ENCODE measurements at regions not wholly inside any gene's neighbourhood (a gene's known extent, or its start where the extent isn't known, plus 50 kb on each side); places are given as distances from the start of the nearest gene placed in this dataset.
"Not testable (repeated sequence)": the region's sequence is repeated elsewhere in the genome, so short reads cannot be mapped to it uniquely, and the experiment has no call there.

DNA sequence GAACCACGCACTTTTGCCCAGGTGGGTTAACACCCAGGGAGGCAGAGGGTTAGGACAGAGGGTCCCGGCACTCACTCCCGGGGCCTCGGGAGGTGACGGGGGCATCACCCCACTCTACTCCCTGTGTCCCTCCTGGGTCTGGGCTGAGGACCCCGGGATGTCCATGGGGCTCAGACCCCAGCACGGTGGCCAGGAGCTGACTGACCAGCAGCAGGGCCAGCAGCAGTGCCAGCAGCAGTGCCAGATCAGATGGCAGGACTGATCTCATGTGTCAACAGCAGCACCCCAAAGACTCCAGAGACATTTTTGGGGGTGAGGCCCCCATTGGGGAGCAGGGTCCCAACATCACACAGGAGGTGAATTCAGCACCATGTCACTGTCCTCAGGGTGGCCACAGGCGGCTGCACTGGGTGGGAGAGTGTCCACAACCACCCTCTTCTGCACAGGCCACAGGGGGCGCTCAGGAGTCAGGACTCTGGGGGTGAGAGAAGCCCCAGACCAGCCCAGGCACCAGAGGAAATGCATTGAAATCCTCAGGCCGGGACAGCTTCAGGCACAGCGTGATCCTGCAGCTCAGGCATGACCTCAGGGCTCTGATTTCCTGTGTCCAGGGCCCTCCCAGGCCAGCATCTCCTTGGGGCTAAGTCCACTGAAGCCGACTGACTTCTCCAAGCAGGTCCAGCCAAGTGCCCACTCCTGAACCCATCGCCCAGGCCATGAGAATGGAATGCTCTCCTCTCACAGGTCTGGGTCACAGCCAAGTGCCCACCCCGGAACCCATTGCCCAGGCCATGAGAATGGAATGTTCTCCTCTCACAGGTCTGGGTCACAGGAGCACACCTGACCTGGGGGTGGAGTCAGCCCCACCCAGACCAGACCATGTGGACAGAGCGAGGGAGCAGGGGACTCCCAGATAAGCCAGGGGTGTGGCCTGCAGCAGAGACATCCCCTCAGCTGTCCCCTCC lies 87.2 kb upstream of the SFSWAP start:
- DNase-seq: not testable (repeated sequence)

GRCh38 chr12:131624369-131624739 lies 86.5 kb upstream of the SFSWAP start:
- DNase-seq: not testable (repeated sequence)

DNA sequence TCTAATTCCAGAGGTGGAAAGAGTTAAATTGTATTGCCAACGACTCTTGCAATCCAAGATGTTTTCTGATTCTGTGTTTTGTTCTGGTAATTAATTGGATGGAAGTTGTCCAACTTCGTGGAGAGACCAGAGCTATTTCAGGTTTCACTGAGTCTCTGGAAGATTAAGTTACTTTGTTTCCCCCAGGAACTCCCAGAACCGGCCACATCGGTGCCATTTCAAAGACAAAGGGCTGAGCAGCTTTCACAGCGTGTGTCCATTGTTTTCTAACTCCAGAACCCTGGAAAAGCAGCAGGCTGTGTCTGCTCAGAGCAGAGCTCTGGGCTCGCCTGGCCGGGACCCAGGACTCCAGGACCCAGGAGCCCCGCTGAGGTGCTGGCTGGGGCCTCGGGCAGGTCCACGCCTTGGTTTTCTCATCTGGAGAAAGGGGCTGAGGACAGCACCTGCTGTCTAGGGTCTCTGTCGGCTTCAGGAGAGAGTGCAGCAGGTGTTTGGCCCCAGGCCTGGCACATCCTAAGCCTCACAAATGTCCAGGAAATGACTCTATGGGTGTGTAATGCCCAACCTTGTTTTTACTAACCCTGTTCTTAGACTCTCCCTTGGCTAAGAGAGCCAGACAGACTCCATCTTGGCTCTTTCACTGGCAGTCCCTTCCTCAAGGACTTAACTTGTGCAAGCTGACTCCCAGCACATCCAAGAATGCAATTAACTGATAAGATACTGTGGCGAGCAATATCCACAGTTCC lies 86.0 kb upstream of the SFSWAP start:
- not testable (repeated sequence) for DNase-seq

- DNase-seq: not testable (repeated sequence)
Observed at GRCh38 chr12:131625966-131626722, 84.7 kb upstream of the SFSWAP start.

DNA sequence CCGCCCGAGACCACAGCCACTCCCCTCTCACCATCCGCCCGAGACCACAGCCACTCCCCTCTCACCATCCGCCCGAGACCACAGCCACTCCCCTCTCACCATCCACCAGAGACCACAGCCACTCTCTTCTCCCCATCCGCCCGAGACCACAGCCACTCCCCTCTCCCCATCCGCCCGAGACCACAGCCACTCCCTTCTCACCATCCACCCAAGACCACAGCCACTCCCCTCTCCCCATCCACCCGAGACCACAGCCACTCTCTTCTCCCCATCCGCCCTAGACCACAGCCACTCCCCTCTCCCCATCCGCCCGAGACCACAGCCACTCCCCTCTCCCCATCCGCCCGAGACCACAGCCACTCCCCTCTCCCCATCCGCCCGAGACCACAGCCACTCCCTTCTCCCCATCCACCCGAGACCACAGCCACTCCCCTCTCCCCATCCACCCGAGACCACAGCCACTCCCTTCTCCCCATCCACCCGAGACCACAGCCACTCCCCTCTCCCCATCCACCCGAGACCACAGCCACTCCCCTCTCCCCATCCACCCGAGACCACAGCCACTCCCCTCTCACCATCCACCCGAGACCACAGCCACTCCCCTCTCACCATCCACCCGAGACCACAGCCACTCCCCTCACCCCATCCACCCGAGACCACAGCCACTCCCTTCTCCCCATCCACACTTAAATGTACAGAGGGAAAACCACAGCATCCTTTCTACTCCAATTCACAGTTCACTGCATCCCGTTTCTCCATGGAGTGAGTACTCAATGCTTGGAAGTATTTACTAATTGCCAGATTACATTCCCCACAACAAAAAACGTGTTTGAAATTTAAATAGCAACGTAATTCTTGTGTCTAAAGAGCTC lies 83.5 kb upstream of the SFSWAP start:
- not testable (repeated sequence) for DNase-seq

DNA sequence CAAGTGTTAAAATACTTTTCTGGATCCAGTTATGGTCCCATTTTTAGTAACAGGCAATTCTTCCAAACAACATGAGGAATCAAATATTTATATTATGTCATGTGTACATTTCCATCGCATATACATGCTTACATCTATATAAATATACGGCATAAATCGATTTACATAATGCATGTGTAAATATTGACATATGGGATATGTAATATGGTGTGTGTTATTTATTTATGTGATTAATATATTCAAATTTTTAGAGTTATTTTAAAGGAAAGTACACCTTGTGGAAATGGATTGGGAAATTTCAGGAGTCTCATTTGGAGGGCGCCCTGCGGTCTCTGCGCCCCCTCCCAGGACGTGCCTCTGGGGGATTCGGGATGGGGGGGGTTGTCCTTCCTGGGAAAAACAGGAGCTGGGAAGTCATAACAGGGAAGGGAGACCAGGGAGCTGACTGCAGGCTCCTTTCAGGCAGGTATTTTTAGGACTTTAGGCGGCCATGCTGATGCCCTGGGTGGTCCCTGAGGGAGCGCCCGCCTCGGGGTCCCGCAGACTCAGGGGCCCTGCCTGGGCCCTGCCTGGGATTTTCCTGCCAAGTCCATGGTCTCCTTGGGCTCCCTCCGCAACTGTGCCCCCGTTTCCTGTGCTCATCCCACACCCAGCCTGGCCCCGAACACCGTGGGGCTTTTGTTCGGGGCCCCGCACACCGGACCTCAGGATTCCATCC lies 82.7 kb upstream of the SFSWAP start:
- DNase-seq: no peak

DNA sequence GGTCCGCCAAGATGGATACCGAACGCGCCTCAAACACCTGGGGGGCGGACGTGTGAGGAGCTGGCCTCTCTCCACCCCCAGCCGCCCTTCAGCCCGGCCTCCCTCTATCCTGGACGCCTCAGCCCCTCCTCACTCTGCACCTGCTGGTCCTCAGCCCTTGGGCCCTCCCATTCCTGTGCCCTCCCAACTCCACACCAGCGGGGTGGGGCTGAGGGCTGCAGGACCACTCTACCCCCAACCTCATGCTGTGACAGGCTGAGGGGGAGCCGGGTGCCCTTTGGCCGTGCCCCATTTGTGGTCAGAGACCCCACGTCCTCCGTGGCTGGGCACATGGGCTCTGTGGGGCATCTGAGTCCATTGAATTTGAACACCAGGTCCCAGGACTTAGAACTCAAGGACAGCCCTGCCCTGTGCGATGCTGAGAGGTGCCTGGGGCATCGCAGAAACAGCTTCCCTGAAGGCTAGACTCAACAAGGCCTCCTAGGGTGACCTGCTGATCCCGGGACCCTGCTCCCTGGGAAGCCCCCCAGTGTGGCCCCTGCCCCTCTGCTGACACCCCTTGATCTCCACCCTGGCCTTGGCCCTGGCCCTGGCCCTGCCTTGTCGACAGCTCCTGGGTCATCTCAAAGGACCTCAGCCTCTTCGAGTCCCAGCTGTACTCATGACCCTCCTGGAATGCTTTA lies 82.0 kb upstream of the SFSWAP start:
- DNase-seq: no peak

DNA sequence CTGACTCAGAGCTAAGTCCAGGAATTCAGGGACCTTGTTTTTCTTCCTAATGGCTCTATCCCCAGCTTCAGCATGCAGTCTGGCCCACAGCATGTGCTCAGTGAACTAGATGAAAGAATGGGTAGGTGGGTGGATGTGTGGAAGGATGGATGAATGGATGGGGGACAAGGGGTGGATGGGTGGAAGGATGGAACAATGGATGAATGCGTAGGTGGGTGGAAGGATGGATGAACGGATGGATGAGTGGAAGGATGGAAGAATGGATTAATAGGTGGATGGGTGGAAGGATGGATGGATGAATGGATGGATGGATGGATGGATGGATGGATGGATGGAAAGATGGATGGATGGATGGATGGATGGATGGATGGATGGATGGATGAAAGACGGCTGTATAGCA lies 79.7 kb upstream of the SFSWAP start:
- DNase-seq: no peak

DNA sequence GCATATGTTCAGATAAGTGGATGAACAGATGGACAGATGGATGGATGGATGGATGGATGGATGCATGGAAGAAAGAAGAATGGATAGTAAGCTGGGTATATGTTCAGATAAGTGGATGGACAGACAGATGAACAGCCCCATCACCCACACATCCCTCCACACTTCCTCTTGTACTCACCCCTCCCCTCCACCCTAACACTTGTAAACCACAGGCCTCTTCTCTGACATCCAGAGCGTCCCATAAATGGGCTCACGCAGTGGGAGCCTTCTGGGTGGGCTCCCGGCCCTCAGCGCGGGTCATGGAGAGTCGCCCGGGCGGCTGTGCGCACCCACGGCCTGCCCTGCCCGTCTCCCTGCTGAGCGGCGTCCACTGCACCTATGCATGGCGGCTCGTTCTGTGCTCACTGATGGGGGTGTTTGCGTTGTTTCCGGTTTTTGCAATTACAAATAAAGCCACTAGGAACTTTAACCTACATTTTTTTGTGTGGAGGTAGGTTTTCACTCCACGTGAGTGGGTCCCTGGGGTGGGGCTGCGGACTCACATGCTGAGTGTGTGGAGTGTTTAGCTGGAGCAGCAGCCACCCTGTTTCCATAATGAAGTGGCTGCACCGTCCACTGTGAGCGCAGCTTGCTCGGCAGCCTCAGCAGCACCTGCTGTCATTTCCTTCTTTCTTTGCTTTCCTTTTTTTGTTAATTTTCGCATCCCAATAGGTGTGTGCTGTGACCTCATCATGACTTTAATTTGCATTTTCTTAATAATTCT lies 78.8 kb upstream of the SFSWAP start:
- not testable (repeated sequence) for DNase-seq

DNA sequence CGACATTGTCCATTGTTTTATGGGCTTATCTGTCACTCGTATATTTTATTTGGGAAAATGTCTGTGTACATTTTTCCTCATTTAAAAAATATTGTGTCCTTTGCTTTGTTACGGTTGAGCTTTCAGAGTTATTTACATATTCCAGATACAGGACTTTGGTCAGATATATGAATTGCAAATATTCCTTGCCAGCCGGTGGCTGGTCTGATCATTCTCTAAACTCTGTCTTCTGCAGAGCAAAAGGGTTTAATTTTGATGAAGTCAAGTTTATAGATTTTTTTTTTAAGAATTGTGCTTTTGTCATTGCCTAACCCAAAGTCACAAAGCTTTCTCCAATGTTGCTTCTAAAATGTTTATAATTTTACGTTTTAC lies 78.3 kb upstream of the SFSWAP start:
- not testable (repeated sequence) for DNase-seq

GRCh38 chr12:131633610-131634009 lies 77.3 kb upstream of the SFSWAP start:
- DNase-seq: not testable (repeated sequence)

DNA sequence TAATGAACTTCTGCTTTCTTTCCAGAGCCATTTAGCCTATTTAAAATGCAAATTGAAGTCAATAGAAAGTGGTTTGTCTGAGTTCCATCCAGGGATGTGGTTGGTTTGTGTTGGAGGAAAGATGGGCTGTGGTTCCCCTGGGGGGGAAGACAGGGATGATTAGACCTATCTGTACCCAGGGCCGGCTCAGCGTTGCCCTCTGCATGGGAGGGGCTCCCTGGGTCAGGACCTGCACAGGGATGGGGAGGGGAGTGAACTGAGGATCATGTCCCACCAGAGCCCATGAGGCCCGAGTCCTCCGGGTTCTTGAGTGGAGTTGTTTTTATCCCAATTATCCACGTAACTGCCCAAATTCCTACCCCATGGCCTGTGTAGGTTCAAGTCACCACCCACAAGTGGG lies 76.9 kb upstream of the SFSWAP start:
- no peak for DNase-seq

GRCh38 chr12:131635012-131635411 lies 75.9 kb upstream of the SFSWAP start:
- DNase-seq: not testable (repeated sequence)

- DNase-seq: no peak
Observed at GRCh38 chr12:131635491-131636122, 75.3 kb upstream of the SFSWAP start.

GRCh38 chr12:131636266-131636665 lies 74.6 kb upstream of the SFSWAP start:
- DNase-seq: no peak

- DNase-seq: no peak
Observed at GRCh38 chr12:131636940-131637750, 73.7 kb upstream of the SFSWAP start.

GRCh38 chr12:131637986-131638385 lies 72.9 kb upstream of the SFSWAP start:
- no peak for DNase-seq

- DNase-seq: no peak
Observed at GRCh38 chr12:131639270-131639940, 71.5 kb upstream of the SFSWAP start.
